Endothelial cell of umbilical vein (primary cell): ENCODE measurements at regions not wholly inside any gene's neighbourhood (a gene's known extent, or its start where the extent isn't known, plus 50 kb on each side); places are given as distances from the start of the nearest gene placed in this dataset.

Source experiments
- BruUV-seq: library from RNA; stranded (reverse); fragments of 400-500 nt; replicated peaks from 2 replicates; lab custom pipeline; 2021; lab: Mats Ljungman, UMichigan
- CTCF ChIA-PET: fragments of 300-600, 350-600 bp; sonication (Branson Sonifier 250); formaldehyde crosslinking; loops from one replicate; lab custom pipeline; 2021; ENCODE audit warnings: antibody characterized with exemption, inconsistent platforms; lab: Charles Lee
- POLR2A ChIA-PET: fragments of 300-600, 350-600 bp; sonication (Branson Sonifier 250); formaldehyde crosslinking; loops from one replicate; lab custom pipeline; 2021; ENCODE audit warnings: antibody characterized with exemption, inconsistent platforms; lab: Charles Lee
- DNase-seq: peaks from one replicate; pipeline ENCODE4 v3.0.0-alpha.2; 2011; ENCODE audit warnings: low read depth, low spot score
- FAIRE-seq: peaks from 2 replicates; lab custom pipeline; 2011; peaks lifted over from hg19 to GRCh38; lab: Jason Lieb, UNC
- H2AFZ ChIP-seq: 2 replicates; pipeline ENCODE4 v1.6.0; 2012; ENCODE audit warnings: low read depth, low read length, control low read depth, inconsistent platforms
- H3K27ac ChIP-seq: 2 replicates; pipeline ENCODE4 v1.5.1; 2011; ENCODE audit warnings: low read depth, mild to moderate bottlenecking, control low read depth, low read length, moderate library complexity; ENCODE audit not compliant: insufficient read depth
- H3K27me3 ChIP-seq, 2 experiments: 2 replicates each; pipeline versions ENCODE4 v1.6.0 to v1.6.1; 2011; ENCODE audit warnings: low read length in 2 of 2, mixed read lengths in 1 of 2; ENCODE audit not compliant: control insufficient read depth in 2 of 2, insufficient read depth in 2 of 2
- H3K36me3 ChIP-seq, 2 experiments: 2 replicates in 1 of 2; 3 replicates in 1 of 2; pipeline ENCODE4 v1.5.1; 2011; ENCODE audit warnings: low read length in 2 of 2, mild to moderate bottlenecking in 1 of 2, moderate library complexity in 1 of 2; ENCODE audit not compliant: control insufficient read depth in 2 of 2, insufficient read depth in 2 of 2; ENCODE audit errors: extremely low read depth in 1 of 2
- H3K4me1 ChIP-seq: 3 replicates; pipeline ENCODE4 v1.5.1; 2011; ENCODE audit warnings: mild to moderate bottlenecking, low read length; ENCODE audit not compliant: control insufficient read depth, insufficient read depth; ENCODE audit errors: extremely low read depth
- H3K4me2 ChIP-seq: 2 replicates; pipeline ENCODE4 v1.6.1; 2011; ENCODE audit warnings: low read length, control low read depth, mixed read lengths; ENCODE audit not compliant: insufficient read depth
- H3K4me3 ChIP-seq, 3 experiments: fragments of 200-600 bp in 1 of 3; sonication (generic), shearing (Covaris generic) in 1 of 3; replicated peaks in 1 of 3; 2 replicates each; pipeline ENCODE4 v1.5.1; 2011 to 2016; ENCODE audit warnings: control low read depth in 3 of 3, low read length in 3 of 3, mild to moderate bottlenecking in 2 of 3, inconsistent platforms in 1 of 3, low read depth in 1 of 3, moderate library complexity in 1 of 3; ENCODE audit not compliant: insufficient read depth in 1 of 3
- H3K79me2 ChIP-seq: 2 replicates; pipeline ENCODE4 v1.6.0; 2012; ENCODE audit warnings: low read length, inconsistent platforms; ENCODE audit not compliant: control insufficient read depth, insufficient read depth
- H3K9ac ChIP-seq: replicated peaks from 2 replicates; pipeline ENCODE3; 2011; ENCODE audit warnings: low read length, control low read depth; ENCODE audit not compliant: insufficient read depth; ENCODE audit errors: extremely low read depth
- H3K9me1 ChIP-seq: replicated peaks from 3 replicates; pipeline ENCODE4 v1.6.0; 2011; ENCODE audit warnings: mild to moderate bottlenecking, low read length; ENCODE audit not compliant: control insufficient read depth, insufficient read depth; ENCODE audit errors: extremely low read depth
- H3K9me3 ChIP-seq: replicated peaks from 2 replicates; pipeline ENCODE4 v1.5.1; 2012; ENCODE audit warnings: low read length, inconsistent platforms; ENCODE audit not compliant: control insufficient read depth, insufficient read depth
- H4K20me1 ChIP-seq: replicated peaks from 2 replicates; pipeline ENCODE3; 2011; ENCODE audit warnings: mild to moderate bottlenecking, low read length; ENCODE audit not compliant: control insufficient read depth, insufficient read depth; ENCODE audit errors: extremely low read depth
- CTCF ChIP-seq, 2 donors: IDR thresholded peaks; 1 replicate in 1 of 2; 2 replicates in 1 of 2; pipeline ENCODE4 v1.5.1; 2011; ENCODE audit warnings: low read length in 2 of 2, mild to moderate bottlenecking in 2 of 2, moderate library complexity in 2 of 2, control low read depth in 1 of 2, inconsistent platforms in 1 of 2, low read depth in 1 of 2; ENCODE audit not compliant: insufficient read depth in 1 of 2; ENCODE audit errors: extremely low read depth in 1 of 2
- EZH2 ChIP-seq: IDR thresholded peaks from 2 replicates; pipeline ENCODE4 v1.6.1; 2012; ENCODE audit warnings: borderline replicate concordance, low read depth, mild to moderate bottlenecking, moderate library complexity, low read length, inconsistent platforms; ENCODE audit not compliant: severe bottlenecking
- FOS ChIP-seq: IDR thresholded peaks from 2 replicates; pipeline ENCODE4 v1.6.1; 2011; ENCODE audit warnings: mild to moderate bottlenecking, low read length, moderate library complexity, borderline replicate concordance; ENCODE audit not compliant: insufficient read depth
- GATA2 ChIP-seq: IDR thresholded peaks from 2 replicates; pipeline ENCODE4 v1.7.0; 2011; ENCODE audit warnings: low read depth, mild to moderate bottlenecking, moderate library complexity, mixed read lengths, low read length; ENCODE audit not compliant: insufficient read length, insufficient read depth
- JUN ChIP-seq: IDR thresholded peaks from 2 replicates; pipeline ENCODE4 v1.6.1; 2011; ENCODE audit warnings: borderline replicate concordance, low read depth; ENCODE audit not compliant: insufficient read length, insufficient read depth
- MAX ChIP-seq: IDR thresholded peaks from 2 replicates; pipeline ENCODE4 v1.6.1; 2011; ENCODE audit not compliant: insufficient read depth, insufficient read length
- MYC ChIP-seq: IDR thresholded peaks from one replicate; pipeline ENCODE4 v1.6.1; 2011; ENCODE audit warnings: mild to moderate bottlenecking, low read depth, low read length
- POLR2A ChIP-seq: IDR thresholded peaks from 2 replicates; pipeline ENCODE4 v1.6.1; 2012; ENCODE audit warnings: low read depth, mild to moderate bottlenecking, control low read depth, low read length
- POLR2AphosphoS5 ChIP-seq: IDR thresholded peaks from 2 replicates; pipeline ENCODE4 v1.6.1; 2012; ENCODE audit warnings: low read depth, mild to moderate bottlenecking, control low read depth, low read length, moderate library complexity; ENCODE audit not compliant: insufficient read depth
- dilution Hi-C: fragments of 300-500 bp; cut with MboI; formaldehyde crosslinking; loops from one replicate; pipeline ENCODE4 v1.15.0; 2019; ENCODE audit warnings: low sequenced_read_pairs; ENCODE audit not compliant: extremely low pct_ligation_motif_present
- intact Hi-C: fragments of 100-400 bp; cut with micrococcal nuclease; formaldehyde crosslinking; loops from one replicate; pipeline ENCODE4 v1.10.0; 2022

GRCh38 chr4:104382961-104383360 is 111.7 kb downstream of the CXXC4 start:
- DNase-seq: no peak
- Histone ChIP-seq H3K4me2 (no peak overlapping the region), H2AFZ (no peak overlapping the region), H3K4me1 (no peaks in the 10 kb centered on the region), H3K27me3 (no peaks in the 10 kb centered on the region), H3K9me3 (no peaks in the 10 kb centered on the region), H3K9ac (no peak overlapping the region), H3K79me2 (no peaks in the 10 kb centered on the region), H3K36me3 (no peaks in the 10 kb centered on the region), H3K27ac (no peak overlapping the region), H3K9me1 (no peaks in the 10 kb centered on the region), H3K4me3 (no peak overlapping the region), H4K20me1 (no peaks in the 10 kb centered on the region)
- no peak for FAIRE-seq
- no peak for TF ChIP-seq JUN
- TF ChIP-seq EZH2: no peak
- TF ChIP-seq CTCF (IDR thresholded peaks at IDR 0.05; ENCODE audit: extremely low read depth in 1 of 2, insufficient read depth in 1 of 2, low read depth in 1 of 2, low read length in 2 of 2): no peak
- no peak for TF ChIP-seq GATA2
- TF ChIP-seq POLR2AphosphoS5: no peak
- no peak for TF ChIP-seq POLR2A
- no peak for TF ChIP-seq FOS
- TF ChIP-seq MYC: no peak
- TF ChIP-seq MAX: no peak
- no TSS peak for BruUV-seq
- dilution Hi-C loops: no loop called here
- ChIA-PET CTCF (no interaction called here), POLR2A (no interaction called here)
- intact Hi-C loops: no loop called here
